Keratinocyte (primary cell): ENCODE measurements at regions not wholly inside any gene's neighbourhood (a gene's known extent, or its start where the extent isn't known, plus 50 kb on each side); places are given as distances from the start of the nearest gene placed in this dataset.

Experiments used
- DNase-seq: peaks from one replicate; pipeline ENCODE4 v3.0.0-alpha.2; 2011; ENCODE audit warnings: low read depth, missing footprints, low spot score
- FAIRE-seq: peaks from 2 replicates; lab custom pipeline; 2011; peaks lifted over from hg19 to GRCh38; lab: Jason Lieb, UNC
- H2AFZ ChIP-seq: 2 replicates; pipeline ENCODE4 v1.6.0; 2012; ENCODE audit warnings: low read length, control low read depth, inconsistent platforms; ENCODE audit not compliant: control insufficient read depth
- H3K27ac ChIP-seq: 2 replicates; pipeline ENCODE4 v1.5.1; 2011; ENCODE audit warnings: low read length; ENCODE audit not compliant: control insufficient read depth, insufficient read depth
- H3K27me3 ChIP-seq: 3 replicates; pipeline ENCODE4 v1.6.0; 2011; ENCODE audit warnings: low read length; ENCODE audit not compliant: control insufficient read depth, insufficient read depth; ENCODE audit errors: extremely low read depth
- H3K36me3 ChIP-seq, 2 experiments: 2 replicates in 1 of 2; 3 replicates in 1 of 2; pipeline ENCODE4 v1.5.1; 2011; ENCODE audit warnings: low read length in 2 of 2, mild to moderate bottlenecking in 1 of 2; ENCODE audit not compliant: control insufficient read depth in 2 of 2, insufficient read depth in 2 of 2; ENCODE audit errors: extremely low read depth in 1 of 2
- H3K4me1 ChIP-seq: 3 replicates; pipeline ENCODE4 v1.5.1; 2011; ENCODE audit warnings: low read length; ENCODE audit not compliant: control insufficient read depth, insufficient read depth; ENCODE audit errors: extremely low read depth
- H3K4me2 ChIP-seq: 3 replicates; pipeline ENCODE4 v1.6.0; 2011; ENCODE audit warnings: low read depth, low read length; ENCODE audit not compliant: control insufficient read depth, insufficient read depth; ENCODE audit errors: extremely low read depth
- H3K4me3 ChIP-seq, 3 experiments: fragments of 200-600 bp in 1 of 3; sonication (generic) in 1 of 3; 2 replicates in 2 of 3; 3 replicates in 1 of 3; pipeline ENCODE4 v1.5.1; 2011 to 2016; ENCODE audit warnings: low read length in 3 of 3, mild to moderate bottlenecking in 3 of 3, control low read depth in 2 of 3, inconsistent platforms in 1 of 3, low read depth in 1 of 3, mixed read lengths in 1 of 3, mixed run types in 1 of 3, moderate library complexity in 1 of 3; ENCODE audit not compliant: control insufficient read depth in 2 of 3, insufficient read depth in 2 of 3; ENCODE audit errors: extremely low read depth in 1 of 3
- H3K79me2 ChIP-seq: 2 replicates; pipeline ENCODE4 v1.6.0; 2012; ENCODE audit warnings: low read length; ENCODE audit not compliant: control insufficient read depth, insufficient read depth
- H3K9ac ChIP-seq: 3 replicates; pipeline ENCODE4 v1.6.0; 2011; ENCODE audit warnings: low read length; ENCODE audit not compliant: control insufficient read depth, insufficient read depth; ENCODE audit errors: extremely low read depth
- H3K9me1 ChIP-seq: 3 replicates; pipeline ENCODE4 v1.6.0; 2011; ENCODE audit warnings: low read length; ENCODE audit not compliant: control insufficient read depth, insufficient read depth; ENCODE audit errors: extremely low read depth
- H3K9me3 ChIP-seq: 2 replicates; pipeline ENCODE4 v1.5.1; 2012; ENCODE audit warnings: low read depth, low read length; ENCODE audit not compliant: control insufficient read depth
- H4K20me1 ChIP-seq: 3 replicates; pipeline ENCODE4 v1.6.0; 2011; ENCODE audit warnings: low read length; ENCODE audit not compliant: control insufficient read depth, insufficient read depth; ENCODE audit errors: extremely low read depth
- CTCF ChIP-seq, 3 experiments: IDR thresholded peaks in 1 of 3; conservative IDR thresholded peaks in 1 of 3; optimal IDR thresholded peaks in 1 of 3; 2 replicates in 2 of 3; 3 replicates in 1 of 3; pipeline versions ENCODE3 to v1.5.1; 2011; ENCODE audit warnings: low read length in 3 of 3, mild to moderate bottlenecking in 3 of 3, moderate library complexity in 2 of 3, control low read depth in 1 of 3, inconsistent platforms in 1 of 3; ENCODE audit not compliant: insufficient read depth in 2 of 3; ENCODE audit errors: extremely low read depth in 1 of 3
- EZH2 ChIP-seq: IDR thresholded peaks from one replicate; pipeline ENCODE4 v1.6.1; 2012; ENCODE audit warnings: inconsistent platforms, mild to moderate bottlenecking, low read length, moderate library complexity
- dilution Hi-C: fragments of 300-500 bp; cut with MboI; formaldehyde crosslinking; loops from one replicate; pipeline ENCODE4 v1.7.0; 2020; ENCODE audit warnings: low sequenced_read_pairs; ENCODE audit not compliant: extremely low pct_ligation_motif_present

- dilution Hi-C loops, result no loop called here
- no peaks in the 10 kb centered on the region for H4K20me1 ChIP-seq
- H3K79me2 ChIP-seq, result no peaks in the 10 kb centered on the region
- DNase-seq (no peak), FAIRE-seq (no peak)
- no peaks in the 10 kb centered on the region for H3K4me1 ChIP-seq
- no peaks in the 10 kb centered on the region for H3K9me3 ChIP-seq
- no peak overlapping the region for H2AFZ ChIP-seq
- H3K27ac ChIP-seq, result no peak overlapping the region
- no peak overlapping the region for H3K9ac ChIP-seq
- H3K4me3 ChIP-seq, result no peak overlapping the region
- H3K36me3 ChIP-seq, result no peaks in the 10 kb centered on the region
- H3K27me3 ChIP-seq, result peaks cover 7% of the 10 kb centered on the region
- no peaks in the 10 kb centered on the region for H3K9me1 ChIP-seq
- TF ChIP-seq EZH2 (no peak), CTCF (optimal IDR thresholded peaks at IDR 0.05 in 1 of 3, IDR thresholded peaks at IDR 0.05 in 1 of 3, conservative IDR thresholded peaks at IDR 0.05 in 1 of 3; ENCODE audit: extremely low read depth in 1 of 3, insufficient read depth in 2 of 3, low read length in 3 of 3) (no peak)
- H3K4me2 ChIP-seq, result no peak overlapping the region
These were observed 482.8 kb upstream of the SULF2 start for GRCh38 chr20:48267860-48268633.

GRCh38 chr20:48266571-48266970, 481.3 kb upstream of the SULF2 start:
- Histone ChIP-seq H3K4me1 (no peaks in the 10 kb centered on the region), H3K79me2 (no peaks in the 10 kb centered on the region), H3K4me3 (no peak overlapping the region), H3K27ac (no peak overlapping the region), H3K36me3 (no peaks in the 10 kb centered on the region), H4K20me1 (no peaks in the 10 kb centered on the region), H2AFZ (no peak overlapping the region), H3K4me2 (no peak overlapping the region), H3K9me1 (no peaks in the 10 kb centered on the region), H3K9me3 (no peaks in the 10 kb centered on the region), H3K9ac (no peak overlapping the region), H3K27me3 (peaks cover 7% of the 10 kb centered on the region)
- dilution Hi-C loops, result no loop called here
- no peak for FAIRE-seq
- TF ChIP-seq CTCF (optimal IDR thresholded peaks at IDR 0.05 in 1 of 3, IDR thresholded peaks at IDR 0.05 in 1 of 3, conservative IDR thresholded peaks at IDR 0.05 in 1 of 3; ENCODE audit: extremely low read depth in 1 of 3, insufficient read depth in 2 of 3, low read length in 3 of 3), result no peak
- no peak for TF ChIP-seq EZH2
- no peak for DNase-seq
